ENCODE measurements at regions not wholly inside any gene's neighbourhood (a gene's known extent, or its start where the extent isn't known, plus 50 kb on each side); places are given as distances from the start of the nearest gene placed in this dataset.

DNA sequence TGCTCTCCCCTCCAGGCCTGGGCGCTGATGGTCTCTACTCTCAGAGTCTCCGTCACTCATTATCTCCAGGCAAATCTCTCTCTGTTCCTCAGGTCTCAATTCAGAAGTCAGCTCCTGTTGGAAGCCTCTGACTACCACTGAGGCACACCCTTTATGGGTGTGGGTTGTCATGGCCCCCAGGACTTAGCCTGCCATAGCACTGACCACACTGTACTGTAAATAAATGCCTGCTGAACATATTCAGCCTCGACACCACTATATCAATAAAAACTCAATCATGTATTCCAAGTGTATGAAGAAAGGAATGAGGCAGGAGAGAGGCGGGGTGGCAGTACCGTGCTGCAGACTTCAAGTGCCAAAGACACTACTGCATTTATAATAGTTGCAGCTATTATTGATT lies 88.9 kb downstream of the PCDH1 start:
- no peak overlapping the region for H3K4me3 ChIP-seq (replicated peaks; ENCODE audit: low read depth, low read length)
- no peak for DNase-seq (ENCODE audit: low read depth)
- TF ChIP-seq, protein P1, sequence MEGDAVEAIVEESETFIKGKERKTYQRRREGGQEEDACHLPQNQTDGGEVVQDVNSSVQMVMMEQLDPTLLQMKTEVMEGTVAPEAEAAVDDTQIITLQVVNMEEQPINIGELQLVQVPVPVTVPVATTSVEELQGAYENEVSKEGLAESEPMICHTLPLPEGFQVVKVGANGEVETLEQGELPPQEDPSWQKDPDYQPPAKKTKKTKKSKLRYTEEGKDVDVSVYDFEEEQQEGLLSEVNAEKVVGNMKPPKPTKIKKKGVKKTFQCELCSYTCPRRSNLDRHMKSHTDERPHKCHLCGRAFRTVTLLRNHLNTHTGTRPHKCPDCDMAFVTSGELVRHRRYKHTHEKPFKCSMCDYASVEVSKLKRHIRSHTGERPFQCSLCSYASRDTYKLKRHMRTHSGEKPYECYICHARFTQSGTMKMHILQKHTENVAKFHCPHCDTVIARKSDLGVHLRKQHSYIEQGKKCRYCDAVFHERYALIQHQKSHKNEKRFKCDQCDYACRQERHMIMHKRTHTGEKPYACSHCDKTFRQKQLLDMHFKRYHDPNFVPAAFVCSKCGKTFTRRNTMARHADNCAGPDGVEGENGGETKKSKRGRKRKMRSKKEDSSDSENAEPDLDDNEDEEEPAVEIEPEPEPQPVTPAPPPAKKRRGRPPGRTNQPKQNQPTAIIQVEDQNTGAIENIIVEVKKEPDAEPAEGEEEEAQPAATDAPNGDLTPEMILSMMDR (IDR thresholded peaks at IDR 0.05; ENCODE audit: low read length, missing control alignments), result no peak

- TF ChIP-seq, protein P1 (IDR thresholded peaks at IDR 0.05; ENCODE audit: low read length, missing control alignments), result no peak
- no peak overlapping the region for H3K4me3 ChIP-seq (replicated peaks; ENCODE audit: low read depth, low read length)
- DNase-seq (ENCODE audit: low read depth), result no peak
Observed at GRCh38 chr5:141788296-141788970, 89.8 kb downstream of the PCDH1 start.

- TF ChIP-seq, protein P1 (IDR thresholded peaks at IDR 0.05; ENCODE audit: low read length, missing control alignments), result no peak
- no peak overlapping the region for H3K4me3 ChIP-seq (replicated peaks; ENCODE audit: low read depth, low read length)
- DNase-seq (ENCODE audit: low read depth), result peak; percentile 29
Observed at GRCh38 chr5:141787376-141787775, 90.8 kb downstream of the PCDH1 start.

GRCh38 chr5:141786700-141787099 lies 91.5 kb downstream of the PCDH1 start:
- TF ChIP-seq, protein P1 (IDR thresholded peaks at IDR 0.05; ENCODE audit: low read length, missing control alignments), result no peak
- H3K4me3 ChIP-seq (replicated peaks; ENCODE audit: low read depth, low read length), result no peak overlapping the region
- no peak for DNase-seq (ENCODE audit: low read depth)

DNA sequence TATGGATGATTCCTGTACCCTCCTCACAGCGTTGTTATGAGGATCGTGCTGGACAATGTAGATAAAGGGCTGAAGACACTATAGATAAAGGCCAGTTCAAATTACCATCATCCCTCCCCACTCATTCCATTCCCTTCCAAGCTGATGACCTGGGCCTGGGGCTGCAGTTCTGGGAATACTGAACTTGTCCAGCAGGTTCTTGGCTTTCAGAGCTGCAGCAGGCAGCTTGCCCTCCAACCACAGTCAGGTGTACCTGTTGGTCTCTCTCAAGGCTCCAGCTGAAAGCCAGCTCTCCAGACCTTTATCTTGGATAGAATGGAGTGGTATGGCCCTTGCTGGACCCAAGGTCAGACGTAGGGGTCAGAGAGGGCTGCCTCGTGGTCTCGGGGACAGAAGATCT lies 92.5 kb downstream of the PCDH1 start:
- DNase-seq (ENCODE audit: low read depth), result no peak
- no peak overlapping the region for H3K4me3 ChIP-seq (replicated peaks; ENCODE audit: low read depth, low read length)
- TF ChIP-seq, protein P1 (IDR thresholded peaks at IDR 0.05; ENCODE audit: low read length, missing control alignments), result no peak

DNA sequence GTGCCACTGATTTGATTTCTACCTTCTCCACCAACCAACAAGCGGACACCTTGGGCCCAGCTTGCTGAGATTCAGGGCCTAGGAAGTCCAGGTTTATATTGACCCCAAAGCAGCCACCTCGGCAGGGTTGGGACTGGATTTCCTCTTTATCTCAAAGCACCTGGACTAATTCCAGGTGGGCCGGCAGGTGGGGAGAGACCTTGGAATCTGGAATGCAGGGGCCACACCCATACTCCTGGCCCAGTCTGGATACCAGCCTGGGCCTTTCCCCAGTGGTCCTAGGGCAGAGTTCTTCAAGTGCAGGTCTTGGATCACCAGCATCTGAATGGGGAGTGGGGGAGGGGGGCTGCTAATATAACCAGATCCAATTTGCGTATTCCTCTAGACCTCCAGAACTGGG lies 93.1 kb downstream of the PCDH1 start:
- H3K4me3 ChIP-seq (replicated peaks; ENCODE audit: low read depth, low read length), result no peak overlapping the region
- DNase-seq (ENCODE audit: low read depth), result no peak
- TF ChIP-seq, protein P1 (IDR thresholded peaks at IDR 0.05; ENCODE audit: low read length, missing control alignments), result no peak

GRCh38 chr5:141784529-141784928 lies 93.7 kb downstream of the PCDH1 start:
- TF ChIP-seq, protein P1 (IDR thresholded peaks at IDR 0.05; ENCODE audit: low read length, missing control alignments), result no peak
- DNase-seq (ENCODE audit: low read depth), result no peak
- no peak overlapping the region for H3K4me3 ChIP-seq (replicated peaks; ENCODE audit: low read depth, low read length)
